ENCODE measurements at regions not wholly inside any gene's neighbourhood (a gene's known extent, or its start where the extent isn't known, plus 50 kb on each side); places are given as distances from the start of the nearest gene placed in this dataset.
A peak's percentile ranks its signal among the peaks of the same experiment; 100 is the strongest.

- Histone ChIP-seq H3K36me3 (no peaks in the 10 kb centered on the region), H3K4me3 (no peak overlapping the region), H3K9me3 (replicated peaks) (no peaks in the 10 kb centered on the region), H3K27me3 (ENCODE audit: low read depth) (no peaks in the 10 kb centered on the region), H3K27ac (replicated peaks) (no peak overlapping the region), H3K4me1 (no peaks in the 10 kb centered on the region)
- intact Hi-C loops (cut with micrococcal nuclease): no loop called here
- DNase-seq: no peak
- TF ChIP-seq CTCF (IDR thresholded peaks at IDR 0.05; ENCODE audit: borderline replicate concordance): no peak
These were observed 89.3 kb downstream of the SPTSSA start for GRCh38 chr14:34372786-34373185.

GRCh38 chr14:34369648-34370030 lies 92.4 kb downstream of the SPTSSA start:
- Histone ChIP-seq H3K36me3 (no peaks in the 10 kb centered on the region), H3K9me3 (replicated peaks) (no peaks in the 10 kb centered on the region), H3K4me3 (no peak overlapping the region), H3K27me3 (ENCODE audit: low read depth) (no peaks in the 10 kb centered on the region), H3K27ac (replicated peaks) (no peak overlapping the region), H3K4me1 (no peaks in the 10 kb centered on the region)
- intact Hi-C loops (cut with micrococcal nuclease): no loop called here
- DNase-seq: no peak
- no peak for TF ChIP-seq CTCF (IDR thresholded peaks at IDR 0.05; ENCODE audit: borderline replicate concordance)

- Histone ChIP-seq H3K4me3 (no peak overlapping the region), H3K27me3 (ENCODE audit: low read depth) (no peaks in the 10 kb centered on the region), H3K9me3 (replicated peaks) (no peaks in the 10 kb centered on the region), H3K27ac (replicated peaks) (peak overlapping the region; percentile 22), H3K36me3 (no peaks in the 10 kb centered on the region), H3K4me1 (no peaks in the 10 kb centered on the region)
- no peak for TF ChIP-seq CTCF (IDR thresholded peaks at IDR 0.05; ENCODE audit: borderline replicate concordance)
- DNase-seq: no peak
- intact Hi-C loops (cut with micrococcal nuclease): no loop called here
These were observed 92.9 kb downstream of the SPTSSA start for GRCh38 chr14:34368971-34369647.

- Histone ChIP-seq H3K27me3 (ENCODE audit: low read depth) (no peaks in the 10 kb centered on the region), H3K4me3 (no peak overlapping the region), H3K27ac (replicated peaks) (peak overlapping the region; percentile 22), H3K36me3 (no peaks in the 10 kb centered on the region), H3K9me3 (replicated peaks) (no peaks in the 10 kb centered on the region), H3K4me1 (no peaks in the 10 kb centered on the region)
- intact Hi-C loops (cut with micrococcal nuclease): no loop called here
- TF ChIP-seq CTCF (IDR thresholded peaks at IDR 0.05; ENCODE audit: borderline replicate concordance): no peak
- no peak for DNase-seq
These were observed 93.7 kb downstream of the SPTSSA start for GRCh38 chr14:34368115-34368970.

GRCh38 chr14:34365309-34365915 lies 96.6 kb downstream of the SPTSSA start:
- Histone ChIP-seq H3K4me3 (no peak overlapping the region), H3K27me3 (ENCODE audit: low read depth) (no peaks in the 10 kb centered on the region), H3K9me3 (replicated peaks) (no peaks in the 10 kb centered on the region), H3K36me3 (no peaks in the 10 kb centered on the region), H3K4me1 (no peaks in the 10 kb centered on the region), H3K27ac (replicated peaks) (no peak overlapping the region)
- peak; percentile 34 for TF ChIP-seq CTCF (IDR thresholded peaks at IDR 0.05; ENCODE audit: borderline replicate concordance)
- intact Hi-C loops (cut with micrococcal nuclease): no loop called here
- no peak for DNase-seq

Measured in left ventricle myocardium inferior (tissue), 1 donor.